Endothelial cell of umbilical vein (primary cell): ENCODE measurements at regions not wholly inside any gene's neighbourhood (a gene's known extent, or its start where the extent isn't known, plus 50 kb on each side); places are given as distances from the start of the nearest gene placed in this dataset.

Experiments
- BruUV-seq: library from RNA; stranded (reverse); fragments of 400-500 nt; replicated peaks from 2 replicates; lab custom pipeline; 2021; lab: Mats Ljungman, UMichigan
- CTCF ChIA-PET: fragments of 300-600, 350-600 bp; sonication (Branson Sonifier 250); formaldehyde crosslinking; loops from one replicate; lab custom pipeline; 2021; ENCODE audit warnings: antibody characterized with exemption, inconsistent platforms; lab: Charles Lee
- POLR2A ChIA-PET: fragments of 300-600, 350-600 bp; sonication (Branson Sonifier 250); formaldehyde crosslinking; loops from one replicate; lab custom pipeline; 2021; ENCODE audit warnings: antibody characterized with exemption, inconsistent platforms; lab: Charles Lee
- DNase-seq: peaks from one replicate; pipeline ENCODE4 v3.0.0-alpha.2; 2011; ENCODE audit warnings: low read depth, low spot score
- FAIRE-seq: peaks from 2 replicates; lab custom pipeline; 2011; peaks lifted over from hg19 to GRCh38; lab: Jason Lieb, UNC
- H2AFZ ChIP-seq: 2 replicates; pipeline ENCODE4 v1.6.0; 2012; ENCODE audit warnings: low read depth, low read length, control low read depth, inconsistent platforms
- H3K27ac ChIP-seq: 2 replicates; pipeline ENCODE4 v1.5.1; 2011; ENCODE audit warnings: low read depth, mild to moderate bottlenecking, control low read depth, low read length, moderate library complexity; ENCODE audit not compliant: insufficient read depth
- H3K27me3 ChIP-seq, 2 experiments: 2 replicates each; pipeline versions ENCODE4 v1.6.0 to v1.6.1; 2011; ENCODE audit warnings: low read length in 2 of 2, mixed read lengths in 1 of 2; ENCODE audit not compliant: control insufficient read depth in 2 of 2, insufficient read depth in 2 of 2
- H3K36me3 ChIP-seq, 2 experiments: 2 replicates in 1 of 2; 3 replicates in 1 of 2; pipeline ENCODE4 v1.5.1; 2011; ENCODE audit warnings: low read length in 2 of 2, mild to moderate bottlenecking in 1 of 2, moderate library complexity in 1 of 2; ENCODE audit not compliant: control insufficient read depth in 2 of 2, insufficient read depth in 2 of 2; ENCODE audit errors: extremely low read depth in 1 of 2
- H3K4me1 ChIP-seq: 3 replicates; pipeline ENCODE4 v1.5.1; 2011; ENCODE audit warnings: mild to moderate bottlenecking, low read length; ENCODE audit not compliant: control insufficient read depth, insufficient read depth; ENCODE audit errors: extremely low read depth
- H3K4me2 ChIP-seq: 2 replicates; pipeline ENCODE4 v1.6.1; 2011; ENCODE audit warnings: low read length, control low read depth, mixed read lengths; ENCODE audit not compliant: insufficient read depth
- H3K4me3 ChIP-seq, 3 experiments: fragments of 200-600 bp in 1 of 3; sonication (generic), shearing (Covaris generic) in 1 of 3; replicated peaks in 1 of 3; 2 replicates each; pipeline ENCODE4 v1.5.1; 2011 to 2016; ENCODE audit warnings: control low read depth in 3 of 3, low read length in 3 of 3, mild to moderate bottlenecking in 2 of 3, inconsistent platforms in 1 of 3, low read depth in 1 of 3, moderate library complexity in 1 of 3; ENCODE audit not compliant: insufficient read depth in 1 of 3
- H3K79me2 ChIP-seq: 2 replicates; pipeline ENCODE4 v1.6.0; 2012; ENCODE audit warnings: low read length, inconsistent platforms; ENCODE audit not compliant: control insufficient read depth, insufficient read depth
- H3K9ac ChIP-seq: replicated peaks from 2 replicates; pipeline ENCODE3; 2011; ENCODE audit warnings: low read length, control low read depth; ENCODE audit not compliant: insufficient read depth; ENCODE audit errors: extremely low read depth
- H3K9me1 ChIP-seq: replicated peaks from 3 replicates; pipeline ENCODE4 v1.6.0; 2011; ENCODE audit warnings: mild to moderate bottlenecking, low read length; ENCODE audit not compliant: control insufficient read depth, insufficient read depth; ENCODE audit errors: extremely low read depth
- H3K9me3 ChIP-seq: replicated peaks from 2 replicates; pipeline ENCODE4 v1.5.1; 2012; ENCODE audit warnings: low read length, inconsistent platforms; ENCODE audit not compliant: control insufficient read depth, insufficient read depth
- H4K20me1 ChIP-seq: replicated peaks from 2 replicates; pipeline ENCODE3; 2011; ENCODE audit warnings: mild to moderate bottlenecking, low read length; ENCODE audit not compliant: control insufficient read depth, insufficient read depth; ENCODE audit errors: extremely low read depth
- EZH2 ChIP-seq: IDR thresholded peaks from 2 replicates; pipeline ENCODE4 v1.6.1; 2012; ENCODE audit warnings: borderline replicate concordance, low read depth, mild to moderate bottlenecking, moderate library complexity, low read length, inconsistent platforms; ENCODE audit not compliant: severe bottlenecking
- FOS ChIP-seq: IDR thresholded peaks from 2 replicates; pipeline ENCODE4 v1.6.1; 2011; ENCODE audit warnings: mild to moderate bottlenecking, low read length, moderate library complexity, borderline replicate concordance; ENCODE audit not compliant: insufficient read depth
- GATA2 ChIP-seq: IDR thresholded peaks from 2 replicates; pipeline ENCODE4 v1.7.0; 2011; ENCODE audit warnings: low read depth, mild to moderate bottlenecking, moderate library complexity, mixed read lengths, low read length; ENCODE audit not compliant: insufficient read length, insufficient read depth
- JUN ChIP-seq: IDR thresholded peaks from 2 replicates; pipeline ENCODE4 v1.6.1; 2011; ENCODE audit warnings: borderline replicate concordance, low read depth; ENCODE audit not compliant: insufficient read length, insufficient read depth
- MYC ChIP-seq: IDR thresholded peaks from one replicate; pipeline ENCODE4 v1.6.1; 2011; ENCODE audit warnings: mild to moderate bottlenecking, low read depth, low read length
- POLR2A ChIP-seq: IDR thresholded peaks from 2 replicates; pipeline ENCODE4 v1.6.1; 2012; ENCODE audit warnings: low read depth, mild to moderate bottlenecking, control low read depth, low read length
- POLR2AphosphoS5 ChIP-seq: IDR thresholded peaks from 2 replicates; pipeline ENCODE4 v1.6.1; 2012; ENCODE audit warnings: low read depth, mild to moderate bottlenecking, control low read depth, low read length, moderate library complexity; ENCODE audit not compliant: insufficient read depth
- dilution Hi-C: fragments of 300-500 bp; cut with MboI; formaldehyde crosslinking; loops from one replicate; pipeline ENCODE4 v1.15.0; 2019; ENCODE audit warnings: low sequenced_read_pairs; ENCODE audit not compliant: extremely low pct_ligation_motif_present
- intact Hi-C: fragments of 100-400 bp; cut with micrococcal nuclease; formaldehyde crosslinking; loops from one replicate; pipeline ENCODE4 v1.10.0; 2022
- TF ChIP-seq, protein P1 (sequence below): IDR thresholded peaks from 2 replicates; pipeline ENCODE4 v1.6.1; 2011; ENCODE audit not compliant: insufficient read depth, insufficient read length
- TF ChIP-seq, protein P2 (sequence below), 2 donors: IDR thresholded peaks; 1 replicate in 1 of 2; 2 replicates in 1 of 2; pipeline ENCODE4 v1.5.1; 2011; ENCODE audit warnings: low read length in 2 of 2, mild to moderate bottlenecking in 2 of 2, moderate library complexity in 2 of 2, control low read depth in 1 of 2, inconsistent platforms in 1 of 2, low read depth in 1 of 2; ENCODE audit not compliant: insufficient read depth in 1 of 2; ENCODE audit errors: extremely low read depth in 1 of 2

DNA sequence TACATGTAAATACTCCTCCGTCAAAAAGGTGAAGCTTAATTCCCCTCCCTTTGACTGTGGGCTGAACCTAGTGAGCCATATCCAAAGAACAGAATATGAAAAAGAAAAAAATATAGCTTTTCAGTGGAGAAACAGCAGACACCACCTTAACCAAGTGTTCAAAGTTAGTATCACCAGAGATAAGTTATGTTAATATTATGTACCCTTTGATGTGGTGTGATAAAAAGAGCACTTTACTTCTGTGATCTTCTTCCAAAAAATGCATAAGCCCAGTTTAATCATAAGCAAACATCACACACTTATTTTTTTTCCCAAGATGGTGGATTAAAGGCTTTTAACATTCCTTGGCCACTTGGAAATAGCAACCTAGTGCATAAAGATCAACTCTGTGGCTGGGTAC, 79.4 kb downstream of the SEC16B start:
- ChIA-PET CTCF (no interaction called here), POLR2A (no interaction called here)
- no peak for FAIRE-seq

More for the DNA sequence above, 79.4 kb downstream of the SEC16B start:
- H3K36me3 ChIP-seq = no peaks in the 10 kb centered on the region
- no peaks in the 10 kb centered on the region for H3K9me3 ChIP-seq
- intact Hi-C loops (no loop called here), dilution Hi-C loops (no loop called here)
- TF ChIP-seq EZH2 (no peak), POLR2A (no peak), FOS (no peak), MYC (no peak), POLR2AphosphoS5 (no peak), JUN (no peak), GATA2 (no peak)
- TF ChIP-seq, protein P1, sequence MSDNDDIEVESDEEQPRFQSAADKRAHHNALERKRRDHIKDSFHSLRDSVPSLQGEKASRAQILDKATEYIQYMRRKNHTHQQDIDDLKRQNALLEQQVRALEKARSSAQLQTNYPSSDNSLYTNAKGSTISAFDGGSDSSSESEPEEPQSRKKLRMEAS = no peak
- TF ChIP-seq, protein P2, sequence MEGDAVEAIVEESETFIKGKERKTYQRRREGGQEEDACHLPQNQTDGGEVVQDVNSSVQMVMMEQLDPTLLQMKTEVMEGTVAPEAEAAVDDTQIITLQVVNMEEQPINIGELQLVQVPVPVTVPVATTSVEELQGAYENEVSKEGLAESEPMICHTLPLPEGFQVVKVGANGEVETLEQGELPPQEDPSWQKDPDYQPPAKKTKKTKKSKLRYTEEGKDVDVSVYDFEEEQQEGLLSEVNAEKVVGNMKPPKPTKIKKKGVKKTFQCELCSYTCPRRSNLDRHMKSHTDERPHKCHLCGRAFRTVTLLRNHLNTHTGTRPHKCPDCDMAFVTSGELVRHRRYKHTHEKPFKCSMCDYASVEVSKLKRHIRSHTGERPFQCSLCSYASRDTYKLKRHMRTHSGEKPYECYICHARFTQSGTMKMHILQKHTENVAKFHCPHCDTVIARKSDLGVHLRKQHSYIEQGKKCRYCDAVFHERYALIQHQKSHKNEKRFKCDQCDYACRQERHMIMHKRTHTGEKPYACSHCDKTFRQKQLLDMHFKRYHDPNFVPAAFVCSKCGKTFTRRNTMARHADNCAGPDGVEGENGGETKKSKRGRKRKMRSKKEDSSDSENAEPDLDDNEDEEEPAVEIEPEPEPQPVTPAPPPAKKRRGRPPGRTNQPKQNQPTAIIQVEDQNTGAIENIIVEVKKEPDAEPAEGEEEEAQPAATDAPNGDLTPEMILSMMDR (IDR thresholded peaks at IDR 0.05; ENCODE audit: extremely low read depth in 1 of 2, insufficient read depth in 1 of 2, low read depth in 1 of 2, low read length in 2 of 2) = no peak
- no peak overlapping the region for H3K27ac ChIP-seq
- H3K9ac ChIP-seq = no peak overlapping the region
- no peaks in the 10 kb centered on the region for H3K79me2 ChIP-seq
- no peak overlapping the region for H3K4me2 ChIP-seq
- H2AFZ ChIP-seq = no peak overlapping the region
- H3K27me3 ChIP-seq = no peaks in the 10 kb centered on the region
- no peaks in the 10 kb centered on the region for H4K20me1 ChIP-seq
- H3K4me3 ChIP-seq = no peak overlapping the region
- no peaks in the 10 kb centered on the region for H3K9me1 ChIP-seq
- BruUV-seq = no TSS peak
- DNase-seq = no peak
- no peaks in the 10 kb centered on the region for H3K4me1 ChIP-seq
